Transverse colon (tissue), 4 donors: ENCODE measurements at regions not wholly inside any gene's neighbourhood (a gene's known extent, or its start where the extent isn't known, plus 50 kb on each side); places are given as distances from the start of the nearest gene placed in this dataset.

Experiments used
- CTCF ChIP-seq, 5 experiments: fragments of 200-600 bp in 3 of 5; fragments of 450-650 bp in 2 of 5; sonication (generic) in 3 of 5; IDR thresholded peaks; 1 replicate in 2 of 5; 2 replicates in 3 of 5; pipeline ENCODE4 v1.5.1; 2016 to 2017; ENCODE audit warnings: antibody characterized with exemption in 5 of 5, inconsistent platforms in 3 of 5, mild to moderate bottlenecking in 2 of 5, moderate library complexity in 1 of 5
- POLR2A ChIP-seq: fragments of 450-650 bp; IDR thresholded peaks from one replicate; pipeline ENCODE4 v1.6.1; 2016; ENCODE audit warnings: antibody characterized with exemption, mild to moderate bottlenecking, moderate library complexity
- POLR2AphosphoS5 ChIP-seq, 3 donors: sonication (generic); formaldehyde crosslinking; IDR thresholded peaks; one replicate each; pipeline ENCODE4 v1.6.1; 2016; ENCODE audit warnings: antibody characterized with exemption in 3 of 3

GRCh38 chr7:50959560-50959959, 176.9 kb upstream of the GRB10 start:
- TF ChIP-seq POLR2A (no peak), POLR2AphosphoS5 (IDR thresholded peaks at IDR 0.05) (no peak), CTCF (IDR thresholded peaks at IDR 0.05) (no peak)
